Peyer's patch (tissue), 4 donors: ENCODE measurements at regions not wholly inside any gene's neighbourhood (a gene's known extent, or its start where the extent isn't known, plus 50 kb on each side); places are given as distances from the start of the nearest gene placed in this dataset.

ENCODE experiments used
- DNase-seq, 3 donors: peaks; one replicate each; pipeline ENCODE4 v3.0.0-alpha.2; 2017 to 2019
- H3K27ac ChIP-seq, 4 donors: fragments of 200-600 bp; sonication (generic); one replicate each; pipeline ENCODE4 v1.5.1; 2016 to 2019
- H3K27me3 ChIP-seq, 2 donors: fragments of 200-600 bp; sonication (generic); one replicate each; pipeline ENCODE4 v1.5.1; 2019
- H3K36me3 ChIP-seq, 3 donors: fragments of 200-600 bp; sonication (generic); one replicate each; pipeline ENCODE4 v1.5.1; 2016 to 2019
- H3K4me1 ChIP-seq, 4 donors: fragments of 200-600 bp; sonication (generic); one replicate each; pipeline ENCODE4 v1.5.1; 2016 to 2019
- H3K4me3 ChIP-seq, 4 donors: fragments of 200-600 bp; sonication (generic); 1 replicate in 3 of 4; 2 replicates in 1 of 4; pipeline ENCODE4 v1.5.1; 2016 to 2019; ENCODE audit warnings: mild to moderate bottlenecking in 1 of 4
- H3K9me3 ChIP-seq, 4 donors: fragments of 200-600 bp; sonication (generic); one replicate each; pipeline ENCODE4 v1.5.1; 2016 to 2019; ENCODE audit warnings: mild to moderate bottlenecking in 1 of 4
- POLR2A ChIP-seq, 2 donors: fragments of 450-650 bp; IDR thresholded peaks; one replicate each; pipeline ENCODE4 v1.5.1; 2017; ENCODE audit warnings: antibody characterized with exemption in 2 of 2, mild to moderate bottlenecking in 2 of 2, moderate library complexity in 2 of 2
- TF ChIP-seq, protein P1 (sequence below), 6 experiments: fragments of 450-650 bp in 4 of 6; fragments of 200-600 bp in 2 of 6; sonication (generic) in 1 of 6; IDR thresholded peaks; one replicate each; pipeline ENCODE4 v1.5.1; 2017 to 2019; ENCODE audit warnings: antibody characterized with exemption in 6 of 6, mild to moderate bottlenecking in 3 of 6, moderate library complexity in 1 of 6

DNA sequence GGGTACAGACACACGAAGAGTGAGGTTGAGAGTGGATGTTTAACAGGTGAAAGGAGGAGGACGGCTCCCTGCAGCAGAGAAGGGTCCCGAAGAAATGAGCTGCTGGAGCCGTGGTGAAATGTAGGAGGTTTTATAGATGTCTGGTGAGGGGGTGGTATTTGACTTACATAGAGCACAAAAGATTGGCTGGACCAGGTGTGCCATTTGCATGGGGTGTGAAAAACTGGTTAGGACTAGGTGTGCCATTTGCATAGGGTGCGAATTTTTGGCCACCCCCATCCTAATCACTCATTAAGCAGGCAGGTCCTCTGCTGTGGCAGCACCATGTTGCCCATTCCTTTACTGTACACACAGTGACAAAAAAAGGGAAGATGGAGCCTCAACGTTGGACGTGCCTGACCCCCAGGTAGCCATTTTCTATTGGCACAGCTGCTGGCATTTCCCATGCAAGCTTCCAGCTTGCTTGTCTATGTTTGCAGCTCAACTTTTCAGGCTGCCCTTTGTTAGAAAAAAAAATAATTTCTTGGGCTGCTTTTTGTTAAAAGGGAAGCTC lies 581.7 kb upstream of the B3GAT1 start:
- DNase-seq: no peak
- Histone ChIP-seq H3K9me3 (no peaks in the 10 kb centered on the region), H3K27me3 (no peaks in the 10 kb centered on the region), H3K36me3 (no peaks in the 10 kb centered on the region), H3K4me3 (no peak overlapping the region), H3K4me1 (peaks cover 0 to under 1% (median 0%) of the 10 kb centered on the region in 4 donors), H3K27ac (no peak overlapping the region)
- TF ChIP-seq, protein P1, sequence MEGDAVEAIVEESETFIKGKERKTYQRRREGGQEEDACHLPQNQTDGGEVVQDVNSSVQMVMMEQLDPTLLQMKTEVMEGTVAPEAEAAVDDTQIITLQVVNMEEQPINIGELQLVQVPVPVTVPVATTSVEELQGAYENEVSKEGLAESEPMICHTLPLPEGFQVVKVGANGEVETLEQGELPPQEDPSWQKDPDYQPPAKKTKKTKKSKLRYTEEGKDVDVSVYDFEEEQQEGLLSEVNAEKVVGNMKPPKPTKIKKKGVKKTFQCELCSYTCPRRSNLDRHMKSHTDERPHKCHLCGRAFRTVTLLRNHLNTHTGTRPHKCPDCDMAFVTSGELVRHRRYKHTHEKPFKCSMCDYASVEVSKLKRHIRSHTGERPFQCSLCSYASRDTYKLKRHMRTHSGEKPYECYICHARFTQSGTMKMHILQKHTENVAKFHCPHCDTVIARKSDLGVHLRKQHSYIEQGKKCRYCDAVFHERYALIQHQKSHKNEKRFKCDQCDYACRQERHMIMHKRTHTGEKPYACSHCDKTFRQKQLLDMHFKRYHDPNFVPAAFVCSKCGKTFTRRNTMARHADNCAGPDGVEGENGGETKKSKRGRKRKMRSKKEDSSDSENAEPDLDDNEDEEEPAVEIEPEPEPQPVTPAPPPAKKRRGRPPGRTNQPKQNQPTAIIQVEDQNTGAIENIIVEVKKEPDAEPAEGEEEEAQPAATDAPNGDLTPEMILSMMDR (IDR thresholded peaks at IDR 0.05): no peak
- no peak for TF ChIP-seq POLR2A (IDR thresholded peaks at IDR 0.05)

DNA sequence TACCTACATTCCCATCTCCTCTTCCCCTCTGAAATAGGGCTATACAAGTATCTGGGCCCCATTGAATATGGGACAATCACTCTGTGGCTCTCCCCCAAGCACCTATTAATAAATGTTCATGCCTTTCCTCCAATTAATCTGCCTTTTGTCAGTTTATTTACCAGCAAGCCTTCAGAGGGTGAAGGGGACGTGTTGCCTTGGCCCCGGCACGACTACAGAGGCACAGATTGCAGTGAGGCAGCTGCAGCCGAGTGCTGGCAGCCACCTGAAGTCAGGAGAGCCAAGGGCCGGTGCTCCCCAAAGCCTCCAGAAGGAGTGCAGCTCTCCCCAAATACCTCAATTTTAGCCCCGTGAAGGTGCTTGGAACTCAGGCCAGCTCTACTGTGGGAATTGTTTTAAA lies 580.9 kb upstream of the B3GAT1 start:
- Histone ChIP-seq H3K27ac (no peak overlapping the region), H3K4me3 (no peak overlapping the region), H3K27me3 (no peaks in the 10 kb centered on the region), H3K36me3 (no peaks in the 10 kb centered on the region), H3K9me3 (no peaks in the 10 kb centered on the region), H3K4me1 (peaks cover 0 to 7% (median 0%) of the 10 kb centered on the region in 4 donors)
- no peak for DNase-seq
- no peak for TF ChIP-seq POLR2A (IDR thresholded peaks at IDR 0.05)
- TF ChIP-seq, protein P1 (IDR thresholded peaks at IDR 0.05): no peak

DNA sequence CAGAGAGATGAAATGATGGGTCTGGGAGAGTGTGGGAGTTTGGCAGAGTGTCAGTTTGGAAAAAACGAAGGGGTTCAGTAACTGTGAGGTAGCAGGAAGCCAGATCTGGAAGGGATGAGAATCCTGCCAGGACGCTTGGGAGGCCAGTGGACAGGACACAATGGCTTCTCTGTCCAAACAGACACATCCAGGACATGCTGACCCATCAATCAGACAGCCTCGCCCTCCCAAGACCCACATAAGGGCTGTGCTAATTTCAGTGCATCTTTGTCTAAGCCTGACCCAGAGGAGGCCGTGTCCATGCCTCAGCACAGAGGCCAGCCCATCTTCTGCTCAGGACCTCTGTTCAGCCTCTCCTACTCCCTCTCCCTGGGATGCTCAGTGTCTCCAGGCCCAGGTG lies 576.5 kb upstream of the B3GAT1 start:
- Histone ChIP-seq H3K27ac (peak overlapping the region in 1 of 4 donors; percentile 39), H3K9me3 (no peaks in the 10 kb centered on the region), H3K27me3 (no peaks in the 10 kb centered on the region), H3K36me3 (no peaks in the 10 kb centered on the region), H3K4me3 (no peak overlapping the region), H3K4me1 (peaks cover 0 to 12% (median 0%) of the 10 kb centered on the region in 4 donors)
- DNase-seq: no peak
- TF ChIP-seq, protein P1 (IDR thresholded peaks at IDR 0.05): no peak
- no peak for TF ChIP-seq POLR2A (IDR thresholded peaks at IDR 0.05)

DNA sequence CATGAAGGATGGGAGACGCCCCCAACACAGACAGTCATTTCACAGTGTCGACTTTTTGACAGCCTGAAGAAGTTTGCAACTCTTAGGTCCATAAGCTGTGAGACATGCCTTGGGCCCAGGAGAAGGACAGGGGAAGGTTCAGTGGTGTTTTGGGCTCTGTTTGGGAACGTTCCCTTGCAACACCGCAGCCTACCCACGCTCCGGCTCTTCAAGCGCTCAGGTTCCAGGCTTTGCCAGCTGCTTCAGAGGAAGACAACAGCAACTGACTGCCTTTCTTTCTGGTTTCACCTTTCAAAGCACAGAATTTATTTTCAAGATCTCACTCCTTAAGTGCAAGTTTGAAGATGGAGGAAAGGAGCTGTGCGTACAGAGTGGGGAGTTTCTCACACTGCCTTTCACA lies 575.8 kb upstream of the B3GAT1 start:
- DNase-seq: no peak
- no peak overlapping the region for H3K27ac ChIP-seq
- peaks cover 0 to 12% (median 0%) of the 10 kb centered on the region in 4 donors for H3K4me1 ChIP-seq
- no peaks in the 10 kb centered on the region for H3K9me3 ChIP-seq
- no peak overlapping the region for H3K4me3 ChIP-seq
- no peaks in the 10 kb centered on the region for H3K27me3 ChIP-seq
- no peaks in the 10 kb centered on the region for H3K36me3 ChIP-seq
- no peak for TF ChIP-seq POLR2A (IDR thresholded peaks at IDR 0.05)
- TF ChIP-seq, protein P1 (IDR thresholded peaks at IDR 0.05): no peak

DNA sequence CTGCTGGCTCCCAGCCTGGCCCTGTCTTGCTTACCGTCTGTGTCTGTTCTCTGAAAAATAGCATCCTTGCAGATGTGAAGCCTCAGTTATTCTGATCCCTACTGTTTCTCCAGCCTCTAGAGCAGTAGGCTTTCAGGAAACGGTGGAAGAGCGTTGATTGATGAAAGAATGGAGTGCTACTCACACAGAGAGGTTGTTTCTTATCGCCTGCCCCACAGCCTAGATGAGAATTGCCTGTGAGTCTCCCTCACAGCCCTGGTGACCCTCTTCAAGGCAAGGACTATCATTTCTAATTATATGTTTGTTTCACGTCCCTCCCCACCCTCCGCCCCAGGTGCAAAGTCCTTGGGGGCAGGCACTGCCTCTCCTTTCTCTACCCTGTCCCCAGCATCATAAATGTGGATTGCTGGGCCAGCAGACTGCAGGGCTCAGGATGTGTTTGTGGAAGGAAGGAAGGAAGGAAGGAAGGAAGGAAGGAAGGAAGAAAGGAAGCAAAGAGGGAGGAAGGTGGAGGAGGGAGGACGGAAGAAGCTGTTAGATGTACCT lies 575.3 kb upstream of the B3GAT1 start:
- DNase-seq: peak in 2 of 3 donors; percentile 80 to 85
- peak overlapping the region in 1 of 4 donors; percentile 57 for H3K27ac ChIP-seq
- no peak overlapping the region for H3K4me3 ChIP-seq
- no peaks in the 10 kb centered on the region for H3K27me3 ChIP-seq
- H3K9me3 ChIP-seq: no peaks in the 10 kb centered on the region
- TF ChIP-seq, protein P1 (IDR thresholded peaks at IDR 0.05): no peak
- no peak for TF ChIP-seq POLR2A (IDR thresholded peaks at IDR 0.05)
- H3K4me1 ChIP-seq: peaks cover 0 to 12% (median 0%) of the 10 kb centered on the region in 4 donors
- no peaks in the 10 kb centered on the region for H3K36me3 ChIP-seq
